Mesothelial cell of epicardium (in vitro differentiated cells): ENCODE measurements at regions not wholly inside any gene's neighbourhood (a gene's known extent, or its start where the extent isn't known, plus 50 kb on each side); places are given as distances from the start of the nearest gene placed in this dataset.

ENCODE experiments used
- DNase-seq, 2 experiments: peaks; one replicate each; pipeline ENCODE4 v3.0.0; 2021; ENCODE audit warnings: low spot score in 2 of 2; ENCODE audit not compliant: unreplicated experiment in 2 of 2
- H3K27ac Mint-ChIP-seq: 2 replicates; pipeline ENCODE4 v1.8.0; 2021; ENCODE audit warnings: mixed read lengths
- H3K27me3 Mint-ChIP-seq: 2 replicates; pipeline ENCODE4 v1.8.0; 2021; ENCODE audit warnings: low read depth, mixed read lengths
- H3K36me3 Mint-ChIP-seq: 2 replicates; pipeline ENCODE4 v1.8.0; 2021; ENCODE audit warnings: mixed read lengths
- H3K4me1 Mint-ChIP-seq: 2 replicates; pipeline ENCODE4 v1.8.0; 2021; ENCODE audit warnings: mixed read lengths
- H3K4me3 Mint-ChIP-seq: 2 replicates; pipeline ENCODE4 v1.8.0; 2021; ENCODE audit warnings: mild to moderate bottlenecking, moderate library complexity, mixed read lengths
- H3K9me3 Mint-ChIP-seq: 2 replicates; pipeline ENCODE4 v1.8.0; 2021; ENCODE audit warnings: mixed read lengths
- TF ChIP-seq, protein P1 (sequence below): fragments of 200-600 bp; sonication (generic); IDR thresholded peaks from one replicate; pipeline ENCODE4 v1.5.0; 2021; ENCODE audit warnings: antibody characterized with exemption; ENCODE audit not compliant: unreplicated experiment

DNA sequence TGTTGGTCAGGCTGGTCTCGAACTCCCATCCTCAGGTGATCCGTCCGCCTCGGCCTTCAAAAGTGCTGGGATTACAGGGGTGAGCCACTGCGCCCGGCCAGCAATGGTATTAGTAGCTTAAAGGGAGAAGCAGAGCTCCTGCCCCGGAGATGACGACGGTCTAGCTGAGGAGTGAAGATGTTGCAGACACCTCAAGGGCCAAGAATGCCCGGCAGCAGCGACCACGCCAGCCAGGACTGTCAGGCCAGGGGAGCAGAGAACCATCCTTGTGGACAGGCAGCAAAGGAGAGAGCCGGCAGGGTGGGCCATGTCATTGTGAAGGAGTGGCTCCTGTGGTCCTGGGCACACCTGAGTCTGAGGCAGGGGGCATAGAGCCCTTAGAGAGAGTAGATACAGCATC, 210.1 kb upstream of the BCOR start:
- Mint-ChIP-seq H3K4me1 (peaks cover 13% of the 10 kb centered on the region), H3K4me3 (no peak overlapping the region), H3K27me3 (no peaks in the 10 kb centered on the region), H3K9me3 (peaks cover 37% of the 10 kb centered on the region), H3K36me3 (no peaks in the 10 kb centered on the region), H3K27ac (no peak overlapping the region)
- TF ChIP-seq, protein P1, sequence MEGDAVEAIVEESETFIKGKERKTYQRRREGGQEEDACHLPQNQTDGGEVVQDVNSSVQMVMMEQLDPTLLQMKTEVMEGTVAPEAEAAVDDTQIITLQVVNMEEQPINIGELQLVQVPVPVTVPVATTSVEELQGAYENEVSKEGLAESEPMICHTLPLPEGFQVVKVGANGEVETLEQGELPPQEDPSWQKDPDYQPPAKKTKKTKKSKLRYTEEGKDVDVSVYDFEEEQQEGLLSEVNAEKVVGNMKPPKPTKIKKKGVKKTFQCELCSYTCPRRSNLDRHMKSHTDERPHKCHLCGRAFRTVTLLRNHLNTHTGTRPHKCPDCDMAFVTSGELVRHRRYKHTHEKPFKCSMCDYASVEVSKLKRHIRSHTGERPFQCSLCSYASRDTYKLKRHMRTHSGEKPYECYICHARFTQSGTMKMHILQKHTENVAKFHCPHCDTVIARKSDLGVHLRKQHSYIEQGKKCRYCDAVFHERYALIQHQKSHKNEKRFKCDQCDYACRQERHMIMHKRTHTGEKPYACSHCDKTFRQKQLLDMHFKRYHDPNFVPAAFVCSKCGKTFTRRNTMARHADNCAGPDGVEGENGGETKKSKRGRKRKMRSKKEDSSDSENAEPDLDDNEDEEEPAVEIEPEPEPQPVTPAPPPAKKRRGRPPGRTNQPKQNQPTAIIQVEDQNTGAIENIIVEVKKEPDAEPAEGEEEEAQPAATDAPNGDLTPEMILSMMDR = no peak
- no peak for DNase-seq

DNA sequence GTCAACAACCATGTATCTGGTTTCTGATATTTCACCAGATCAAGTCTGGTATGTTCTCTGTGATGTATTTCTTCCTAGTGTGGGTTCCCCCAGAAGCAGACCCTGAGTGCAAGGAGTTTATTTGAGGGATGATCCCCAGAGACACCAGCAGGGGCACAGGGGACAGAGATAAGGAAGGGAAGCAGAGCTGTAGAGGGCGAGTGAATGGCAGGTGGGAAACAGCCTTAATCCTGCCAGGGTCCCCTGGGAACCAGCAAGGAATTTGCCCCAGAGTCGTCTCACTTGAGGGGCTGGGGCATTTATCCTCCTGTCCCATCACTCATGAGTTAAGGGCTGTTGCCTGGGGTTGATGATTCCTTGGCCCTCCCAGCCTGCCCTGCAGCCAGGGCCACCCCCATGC, 206.4 kb upstream of the BCOR start:
- DNase-seq = no peak
- H3K4me1 Mint-ChIP-seq = peaks cover 23% of the 10 kb centered on the region
- TF ChIP-seq, protein P1 = no peak
- no peak overlapping the region for H3K4me3 Mint-ChIP-seq
- peaks cover 37% of the 10 kb centered on the region for H3K9me3 Mint-ChIP-seq
- no peaks in the 10 kb centered on the region for H3K27me3 Mint-ChIP-seq
- H3K36me3 Mint-ChIP-seq = no peaks in the 10 kb centered on the region
- H3K27ac Mint-ChIP-seq = no peak overlapping the region

DNA sequence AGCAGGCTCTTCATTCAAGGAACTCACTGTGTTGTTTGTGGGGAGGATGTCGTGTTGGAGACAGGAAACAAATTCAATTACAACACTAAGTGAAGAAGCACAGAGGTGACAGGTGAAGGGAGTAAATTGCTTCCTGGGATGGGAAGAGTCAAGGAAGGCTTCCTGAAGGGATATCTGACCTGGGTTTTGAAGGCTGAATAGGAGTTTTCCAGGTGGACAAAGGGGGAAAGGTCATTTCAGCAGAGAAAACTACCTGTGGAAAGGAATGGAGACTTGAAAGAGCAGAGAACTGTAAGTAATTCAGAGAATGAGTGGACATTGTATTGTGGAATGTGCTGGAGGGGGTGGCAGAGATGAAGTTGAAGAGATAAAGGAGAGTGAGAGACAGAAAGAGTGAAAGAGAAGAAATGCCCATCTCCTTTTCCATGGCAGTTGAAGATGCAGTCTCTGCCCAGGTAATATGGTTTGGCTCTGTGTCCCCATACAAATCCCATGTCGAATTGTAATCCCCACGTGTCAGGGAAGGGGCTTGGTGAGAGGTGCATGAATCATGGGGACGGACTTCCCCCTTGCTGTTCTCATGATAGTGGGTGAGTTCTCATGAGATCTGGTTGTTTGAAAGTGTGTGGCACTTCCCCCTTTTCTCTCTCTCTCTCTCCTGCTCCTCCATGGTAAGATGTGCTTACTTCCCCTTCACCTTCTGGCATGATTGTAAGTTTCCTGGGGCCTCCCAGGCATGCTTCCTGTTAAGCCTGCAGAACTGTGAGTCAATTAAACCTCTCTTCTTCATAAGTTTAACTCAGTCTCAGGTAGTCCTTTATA, 205.7 kb upstream of the BCOR start:
- H3K4me1 Mint-ChIP-seq = peaks cover 28% of the 10 kb centered on the region
- H3K4me3 Mint-ChIP-seq = no peak overlapping the region
- DNase-seq = no peak
- no peaks in the 10 kb centered on the region for H3K27me3 Mint-ChIP-seq
- TF ChIP-seq, protein P1 = no peak
- H3K36me3 Mint-ChIP-seq = no peaks in the 10 kb centered on the region
- H3K27ac Mint-ChIP-seq = no peak overlapping the region
- H3K9me3 Mint-ChIP-seq = peaks cover 33% of the 10 kb centered on the region

GRCh38 chrX:40300286-40300890, 202.6 kb upstream of the BCOR start:
- no peak overlapping the region for H3K4me3 Mint-ChIP-seq
- no peaks in the 10 kb centered on the region for H3K27me3 Mint-ChIP-seq
- TF ChIP-seq, protein P1 = no peak
- H3K9me3 Mint-ChIP-seq = peaks cover 8% of the 10 kb centered on the region
- peaks cover 39% of the 10 kb centered on the region for H3K4me1 Mint-ChIP-seq
- no peak for DNase-seq
- no peaks in the 10 kb centered on the region for H3K36me3 Mint-ChIP-seq
- H3K27ac Mint-ChIP-seq = peak overlapping the region; percentile 77

DNA sequence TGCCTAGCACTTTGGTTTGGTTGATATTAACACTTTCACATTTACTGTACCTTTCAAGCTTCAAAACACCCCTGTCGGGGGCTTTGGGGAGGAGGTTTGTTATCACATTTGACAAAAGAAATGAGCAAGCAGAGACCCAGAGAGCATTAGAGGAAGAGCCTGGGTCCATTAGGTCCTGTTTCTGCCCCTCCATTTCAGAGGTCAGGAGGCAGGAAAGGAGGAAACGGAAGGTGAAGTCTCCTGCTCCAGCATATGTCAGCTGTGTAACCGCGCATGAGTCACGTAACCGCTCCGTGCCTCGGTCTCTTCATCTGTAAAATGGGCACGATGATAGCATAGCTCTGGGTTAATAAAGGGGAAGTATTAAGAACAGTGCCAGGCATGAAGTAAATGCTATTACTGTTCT, 201.9 kb upstream of the BCOR start:
- Mint-ChIP-seq H3K4me3 (no peak overlapping the region), H3K9me3 (peaks cover 5% of the 10 kb centered on the region), H3K27ac (peak overlapping the region; percentile 74), H3K36me3 (no peaks in the 10 kb centered on the region), H3K27me3 (no peaks in the 10 kb centered on the region), H3K4me1 (peaks cover 39% of the 10 kb centered on the region)
- TF ChIP-seq, protein P1 = no peak
- no peak for DNase-seq
